ENCODE measurements at regions not wholly inside any gene's neighbourhood (a gene's known extent, or its start where the extent isn't known, plus 50 kb on each side); places are given as distances from the start of the nearest gene placed in this dataset.

DNA sequence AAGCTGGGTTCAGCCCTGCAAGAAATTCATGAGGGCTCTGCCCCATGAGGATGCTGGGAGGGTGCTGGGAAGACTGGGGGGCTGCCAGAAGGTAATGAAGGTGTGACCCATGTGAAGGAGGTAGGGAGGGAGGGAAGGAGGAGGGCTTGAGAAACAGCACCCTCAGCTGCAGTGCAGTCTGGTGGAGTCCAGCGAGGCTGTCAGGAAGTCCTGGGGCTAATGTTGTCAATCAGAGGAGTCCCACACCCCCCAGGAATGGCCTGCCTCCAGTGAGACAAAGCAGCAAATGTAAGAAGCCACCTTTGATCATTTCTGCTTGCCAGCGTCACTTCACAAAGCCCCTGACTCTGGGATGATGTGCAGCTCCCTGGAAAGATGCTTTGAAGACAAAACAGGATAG, 248.4 kb downstream of the SH3BP4 start:
- Mint-ChIP-seq H3K4me1 (no peaks in the 10 kb centered on the region), H3K36me3 (ENCODE audit: low read depth) (no peaks in the 10 kb centered on the region), H3K9me3 (no peaks in the 10 kb centered on the region), H3K4me3 (no peak overlapping the region), H3K27ac (no peak overlapping the region), H3K27me3 (no peaks in the 10 kb centered on the region)
- intact Hi-C loops (cut with micrococcal nuclease) = no loop called here
- DNase-seq = no peak

DNA sequence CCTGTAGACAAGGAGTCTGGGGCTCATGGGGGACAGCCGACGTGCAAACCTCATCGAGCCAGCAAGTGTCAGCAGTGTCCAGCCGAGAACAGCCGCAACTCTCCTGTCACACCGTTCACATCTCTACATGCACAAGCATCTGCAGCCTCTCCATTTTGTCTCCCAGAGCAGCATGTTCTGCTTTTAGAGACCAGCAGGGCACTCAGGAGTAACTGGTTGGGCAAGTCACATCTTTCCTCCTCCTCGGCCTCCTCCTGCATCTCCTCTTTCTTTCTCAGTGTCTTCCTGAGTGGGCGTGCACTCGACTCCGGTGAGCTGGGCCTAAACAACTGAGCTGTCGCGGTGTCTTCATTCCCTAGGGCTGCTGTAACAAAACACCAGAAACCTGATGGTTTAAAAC, 249.9 kb downstream of the SH3BP4 start:
- Mint-ChIP-seq H3K36me3 (ENCODE audit: low read depth) (no peaks in the 10 kb centered on the region), H3K27me3 (no peaks in the 10 kb centered on the region), H3K9me3 (no peaks in the 10 kb centered on the region), H3K27ac (no peak overlapping the region), H3K4me1 (no peaks in the 10 kb centered on the region), H3K4me3 (no peak overlapping the region)
- intact Hi-C loops (cut with micrococcal nuclease) = no loop called here
- DNase-seq = no peak

DNA sequence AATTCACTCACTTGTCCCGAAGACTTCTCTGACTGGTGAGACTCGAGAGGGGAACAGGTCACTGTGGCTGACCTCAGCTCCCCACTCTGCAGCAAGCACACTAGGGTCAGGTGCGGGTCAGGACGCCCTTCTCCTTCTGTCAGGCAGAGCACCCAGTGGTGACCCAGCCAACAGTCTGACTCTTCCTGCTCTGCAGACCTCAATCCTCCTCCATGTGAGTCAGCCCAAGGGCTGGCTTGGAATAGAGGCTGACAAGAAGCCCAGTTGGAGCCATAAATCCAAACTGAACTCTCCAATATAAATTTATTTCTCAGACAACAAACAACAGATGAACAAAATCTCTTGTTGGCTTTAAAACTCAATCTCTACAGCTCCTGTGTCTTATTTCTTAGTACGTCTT, 253.1 kb downstream of the SH3BP4 start:
- intact Hi-C loops (cut with micrococcal nuclease) = no loop called here
- no peak overlapping the region for H3K27ac Mint-ChIP-seq
- H3K27me3 Mint-ChIP-seq = no peaks in the 10 kb centered on the region
- no peak for DNase-seq
- H3K4me3 Mint-ChIP-seq = no peak overlapping the region
- H3K4me1 Mint-ChIP-seq = no peaks in the 10 kb centered on the region
- no peaks in the 10 kb centered on the region for H3K36me3 Mint-ChIP-seq (ENCODE audit: low read depth)
- no peaks in the 10 kb centered on the region for H3K9me3 Mint-ChIP-seq

DNA sequence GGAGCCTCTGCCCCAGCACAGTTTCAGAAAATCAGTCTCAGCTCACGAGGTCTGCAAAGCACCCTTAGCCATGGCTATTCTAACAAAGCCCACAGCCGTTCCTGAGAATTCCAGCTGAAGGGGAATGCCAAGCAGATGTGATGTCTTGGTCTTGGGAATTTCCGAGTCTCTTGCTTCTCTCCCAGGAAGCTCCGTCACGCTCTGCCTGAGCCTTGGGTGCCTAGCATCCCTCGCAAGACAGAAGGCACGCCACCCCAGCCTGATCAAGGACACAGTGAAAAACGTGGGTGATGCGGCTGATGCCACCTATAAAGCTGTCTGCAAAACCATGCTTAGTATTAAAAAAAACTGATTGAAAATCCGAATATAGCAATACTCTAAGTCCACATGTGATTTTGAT, 254.6 kb downstream of the SH3BP4 start:
- Mint-ChIP-seq H3K4me1 (no peaks in the 10 kb centered on the region), H3K27me3 (no peaks in the 10 kb centered on the region), H3K27ac (no peak overlapping the region), H3K9me3 (no peaks in the 10 kb centered on the region), H3K36me3 (ENCODE audit: low read depth) (no peaks in the 10 kb centered on the region), H3K4me3 (no peak overlapping the region)
- intact Hi-C loops (cut with micrococcal nuclease) = no loop called here
- DNase-seq = no peak

DNA sequence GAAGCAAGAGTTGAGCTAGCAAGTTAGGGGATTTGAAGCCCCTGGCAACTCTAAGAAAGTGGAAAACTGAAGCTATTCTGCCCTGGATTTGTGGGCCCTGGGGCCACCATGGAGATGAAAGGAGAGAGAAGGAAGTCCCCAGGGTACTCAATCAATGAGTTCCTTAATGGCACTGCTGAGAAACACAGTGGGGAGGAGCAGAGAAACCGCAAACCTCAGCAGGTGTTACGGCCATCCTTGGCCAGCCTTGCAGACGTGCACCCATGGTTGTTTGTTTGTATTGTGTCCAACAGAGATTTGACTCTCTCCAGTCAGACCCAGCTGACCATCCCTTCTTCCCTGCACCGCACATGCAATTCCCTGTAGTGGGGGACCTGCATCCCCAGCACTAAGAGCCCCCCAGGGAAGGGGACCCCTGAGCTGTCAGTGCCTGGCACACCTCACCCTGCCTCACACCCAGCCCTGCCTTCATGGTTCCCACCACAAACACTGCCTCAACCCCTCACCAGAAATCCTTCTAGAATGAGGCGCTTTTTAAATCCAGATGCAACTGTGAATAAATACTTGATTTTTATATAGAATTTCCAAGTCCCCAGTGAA, 255.3 kb downstream of the SH3BP4 start:
- Mint-ChIP-seq H3K9me3 (no peaks in the 10 kb centered on the region), H3K36me3 (ENCODE audit: low read depth) (no peaks in the 10 kb centered on the region), H3K4me3 (no peak overlapping the region), H3K4me1 (no peaks in the 10 kb centered on the region), H3K27ac (no peak overlapping the region), H3K27me3 (no peaks in the 10 kb centered on the region)
- DNase-seq = no peak
- intact Hi-C loops (cut with micrococcal nuclease) = no loop called here

DNA sequence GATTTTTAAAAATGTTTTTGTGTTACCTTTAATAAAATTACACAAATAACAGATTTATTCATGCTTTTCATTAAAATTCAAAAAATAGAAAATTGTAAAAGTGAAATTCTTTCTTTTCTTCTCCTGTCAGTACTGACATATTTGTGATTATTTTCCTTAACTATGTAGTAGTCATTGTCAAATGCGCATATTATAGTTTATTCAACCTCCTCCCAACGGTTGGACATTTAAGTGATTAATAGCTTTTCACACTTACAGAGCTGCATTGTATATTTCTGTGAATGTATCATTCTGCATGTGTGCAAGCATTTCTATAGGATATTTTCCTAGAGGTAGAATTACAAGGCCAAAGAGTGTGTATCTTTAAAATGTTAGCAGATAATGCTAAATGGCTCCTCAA, 259.2 kb downstream of the SH3BP4 start:
- Mint-ChIP-seq H3K9me3 (no peaks in the 10 kb centered on the region), H3K27me3 (peaks cover 3% of the 10 kb centered on the region), H3K27ac (no peak overlapping the region), H3K4me1 (no peaks in the 10 kb centered on the region), H3K4me3 (no peak overlapping the region), H3K36me3 (ENCODE audit: low read depth) (no peaks in the 10 kb centered on the region)
- DNase-seq = no peak
- intact Hi-C loops (cut with micrococcal nuclease) = no loop called here

DNA sequence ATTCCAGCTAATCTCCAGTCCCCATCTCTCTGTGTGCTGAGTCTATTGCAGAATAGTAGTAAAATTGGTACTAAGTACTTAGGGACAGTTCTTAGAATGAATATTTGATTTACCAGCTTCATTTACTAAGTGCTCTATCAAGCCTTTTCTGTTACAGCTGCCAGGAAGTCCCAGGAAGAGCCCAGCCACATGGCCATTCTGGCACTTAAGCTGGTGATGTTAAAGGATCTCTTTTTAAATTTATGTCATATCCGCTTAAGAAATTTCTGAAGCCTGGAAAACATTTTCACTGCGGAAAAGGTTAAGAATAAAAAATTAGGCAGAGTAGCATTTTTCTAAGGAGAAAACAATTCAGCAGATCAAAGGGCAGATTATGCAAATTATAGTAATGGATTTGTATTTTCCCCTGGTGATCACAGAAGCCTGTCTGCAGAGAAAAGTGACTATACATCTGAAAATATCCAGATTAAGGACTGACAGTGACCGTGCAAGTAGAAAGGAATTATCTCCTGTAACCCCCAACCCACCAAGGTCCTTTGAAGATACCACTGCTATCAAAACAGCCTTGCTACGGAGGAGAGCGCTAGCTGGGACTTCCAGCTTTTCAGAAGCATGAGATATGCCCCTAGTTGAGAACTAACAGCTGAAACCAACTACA, 260.8 kb downstream of the SH3BP4 start:
- DNase-seq = no peak
- H3K27ac Mint-ChIP-seq = no peak overlapping the region
- H3K9me3 Mint-ChIP-seq = no peaks in the 10 kb centered on the region
- H3K4me1 Mint-ChIP-seq = no peaks in the 10 kb centered on the region
- peaks cover 3% of the 10 kb centered on the region for H3K27me3 Mint-ChIP-seq
- no peaks in the 10 kb centered on the region for H3K36me3 Mint-ChIP-seq (ENCODE audit: low read depth)
- H3K4me3 Mint-ChIP-seq = no peak overlapping the region
- intact Hi-C loops (cut with micrococcal nuclease) = no loop called here

DNA sequence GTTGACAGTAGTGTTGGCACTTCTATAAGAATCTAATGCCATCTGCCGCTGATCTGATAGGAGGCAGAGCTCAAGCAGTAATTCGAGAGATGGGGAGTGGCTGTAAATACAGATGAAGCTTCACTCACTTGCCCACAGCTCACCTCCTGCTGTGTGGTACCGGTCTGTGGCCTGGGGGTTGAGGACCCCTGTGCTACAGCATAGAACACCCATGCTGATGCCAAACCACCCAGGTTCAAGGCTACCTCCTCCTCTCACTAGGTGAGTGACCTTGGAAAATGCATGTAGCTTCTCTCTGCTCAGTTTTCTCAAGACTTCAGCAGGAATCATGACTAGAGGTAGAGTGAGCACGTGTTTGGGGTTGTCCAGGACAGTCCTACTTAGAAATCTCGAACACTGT, 263.4 kb downstream of the SH3BP4 start:
- no peaks in the 10 kb centered on the region for H3K9me3 Mint-ChIP-seq
- intact Hi-C loops (cut with micrococcal nuclease) = no loop called here

DNA sequence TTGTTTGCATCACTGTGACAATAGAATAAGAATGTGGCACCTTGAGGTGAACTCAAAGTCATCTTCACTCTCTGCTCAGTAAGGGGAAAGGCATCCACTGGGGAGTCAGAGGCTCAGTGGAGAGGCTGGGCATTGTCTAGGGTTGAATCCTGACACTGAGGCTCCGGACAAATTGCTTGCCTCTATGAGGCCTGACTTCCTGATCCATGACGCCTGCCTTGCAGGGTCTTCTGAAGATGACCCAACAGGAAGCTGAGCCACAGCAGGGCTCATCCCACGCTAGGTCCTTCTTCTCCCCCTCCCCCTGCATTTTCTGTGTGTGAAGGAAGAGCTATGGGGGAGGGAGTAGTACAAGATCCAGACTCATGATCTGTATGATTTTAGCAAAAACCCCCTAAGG, 265.1 kb downstream of the SH3BP4 start:
- H3K27me3 Mint-ChIP-seq = peaks cover 4% of the 10 kb centered on the region
- intact Hi-C loops (cut with micrococcal nuclease) = no loop called here
- H3K36me3 Mint-ChIP-seq (ENCODE audit: low read depth) = no peaks in the 10 kb centered on the region
- no peaks in the 10 kb centered on the region for H3K4me1 Mint-ChIP-seq
- DNase-seq = no peak
- H3K4me3 Mint-ChIP-seq = no peak overlapping the region
- H3K27ac Mint-ChIP-seq = no peak overlapping the region
- no peaks in the 10 kb centered on the region for H3K9me3 Mint-ChIP-seq

More for the DNA sequence above, 263.4 kb downstream of the SH3BP4 start:
- no peak for DNase-seq
- Mint-ChIP-seq H3K27me3 (peaks cover 3% of the 10 kb centered on the region), H3K36me3 (ENCODE audit: low read depth) (no peaks in the 10 kb centered on the region), H3K4me1 (no peaks in the 10 kb centered on the region), H3K4me3 (no peak overlapping the region), H3K27ac (no peak overlapping the region)

DNA sequence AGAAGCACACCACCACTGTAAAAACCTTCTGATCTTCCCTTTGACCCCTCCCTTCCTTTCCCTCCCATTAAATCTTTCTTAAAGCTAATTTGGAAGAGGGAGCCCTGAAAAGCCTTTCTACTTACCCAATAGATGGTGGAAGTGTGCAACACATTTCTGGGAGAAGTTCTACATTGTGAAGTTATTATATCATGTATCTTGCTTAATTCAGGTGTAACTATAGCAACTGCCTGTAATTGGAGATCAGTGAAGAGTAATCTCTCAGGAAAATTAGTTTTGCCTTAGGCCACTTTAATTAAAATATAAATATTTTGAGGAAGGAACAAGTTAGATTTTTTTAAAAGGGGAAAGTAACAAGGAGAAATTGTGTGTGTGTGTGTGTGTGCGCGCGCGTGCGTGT, 266.0 kb downstream of the SH3BP4 start:
- Mint-ChIP-seq H3K36me3 (ENCODE audit: low read depth) (no peaks in the 10 kb centered on the region), H3K9me3 (no peaks in the 10 kb centered on the region), H3K4me1 (no peaks in the 10 kb centered on the region), H3K27ac (no peak overlapping the region), H3K27me3 (peaks cover 2% of the 10 kb centered on the region), H3K4me3 (no peak overlapping the region)
- intact Hi-C loops (cut with micrococcal nuclease) = no loop called here
- no peak for DNase-seq

DNA sequence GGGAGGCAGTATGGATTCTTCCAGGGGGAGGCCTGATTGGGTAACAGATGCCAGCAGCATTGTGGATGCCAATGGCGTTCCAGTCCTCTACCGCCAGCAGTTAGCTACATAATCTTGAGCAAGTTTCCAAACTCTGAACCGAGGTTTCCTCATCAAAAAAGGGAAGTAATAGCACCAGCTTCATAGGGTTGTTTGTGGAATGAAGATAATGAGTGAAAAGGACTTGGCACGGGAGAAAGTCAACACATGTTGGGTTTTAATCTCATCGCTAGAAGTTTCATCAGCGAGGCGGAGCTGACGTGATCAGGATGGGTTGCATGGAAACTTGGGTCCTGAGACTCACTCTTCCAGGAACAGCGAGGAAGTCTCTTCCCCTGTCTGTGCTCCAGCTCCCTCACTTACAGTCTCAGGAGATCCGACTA, 266.7 kb downstream of the SH3BP4 start:
- H3K4me1 Mint-ChIP-seq = no peaks in the 10 kb centered on the region
- no peak overlapping the region for H3K27ac Mint-ChIP-seq
- intact Hi-C loops (cut with micrococcal nuclease) = no loop called here
- H3K27me3 Mint-ChIP-seq = peaks cover 4% of the 10 kb centered on the region
- DNase-seq = no peak
- H3K9me3 Mint-ChIP-seq = no peaks in the 10 kb centered on the region
- H3K4me3 Mint-ChIP-seq = no peak overlapping the region
- H3K36me3 Mint-ChIP-seq (ENCODE audit: low read depth) = no peaks in the 10 kb centered on the region

DNA sequence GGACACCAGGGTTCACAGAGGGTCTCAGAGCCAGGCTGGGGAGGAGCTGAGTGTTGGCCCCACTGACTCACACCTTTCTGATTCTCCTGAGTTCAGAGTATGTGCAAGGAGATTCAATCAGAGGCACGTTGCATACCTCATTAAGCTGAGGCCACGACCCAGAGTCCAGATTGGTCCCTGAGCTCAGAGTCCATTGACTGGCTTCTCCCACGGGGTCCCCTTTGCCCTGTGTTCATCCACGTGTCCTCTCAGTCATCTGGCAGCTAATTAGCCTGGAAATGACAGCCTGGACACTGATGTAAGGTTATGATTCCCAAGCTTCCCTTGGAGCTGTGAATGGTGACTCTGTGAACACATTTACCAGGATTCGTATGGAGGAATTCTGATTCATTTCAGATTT, 267.2 kb downstream of the SH3BP4 start:
- no peaks in the 10 kb centered on the region for H3K4me1 Mint-ChIP-seq
- peaks cover 4% of the 10 kb centered on the region for H3K27me3 Mint-ChIP-seq
- no peaks in the 10 kb centered on the region for H3K36me3 Mint-ChIP-seq (ENCODE audit: low read depth)
- no peak for DNase-seq
- H3K4me3 Mint-ChIP-seq = no peak overlapping the region
- intact Hi-C loops (cut with micrococcal nuclease) = no loop called here
- no peak overlapping the region for H3K27ac Mint-ChIP-seq
- H3K9me3 Mint-ChIP-seq = no peaks in the 10 kb centered on the region

DNA sequence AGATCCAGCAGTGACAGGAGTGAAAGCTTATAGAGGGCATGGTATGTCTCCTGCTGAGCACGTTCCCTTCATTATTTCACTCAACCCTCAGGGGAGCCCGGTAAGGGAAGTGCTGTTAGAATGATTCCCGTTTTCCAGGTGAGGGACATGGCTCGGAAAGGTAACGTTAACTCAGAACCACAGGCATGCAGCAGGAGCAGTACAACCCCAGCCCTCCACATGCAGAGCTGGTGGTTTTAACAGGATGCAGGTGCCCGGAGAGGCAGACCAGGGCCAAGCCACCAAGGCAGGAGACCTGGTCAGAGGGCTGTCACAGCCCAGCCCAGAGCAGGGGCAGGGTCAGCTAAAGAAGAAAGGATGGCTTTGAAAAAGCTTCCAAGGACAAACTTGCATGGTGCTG, 268.5 kb downstream of the SH3BP4 start:
- Mint-ChIP-seq H3K27ac (no peak overlapping the region), H3K4me1 (no peaks in the 10 kb centered on the region)

DNA sequence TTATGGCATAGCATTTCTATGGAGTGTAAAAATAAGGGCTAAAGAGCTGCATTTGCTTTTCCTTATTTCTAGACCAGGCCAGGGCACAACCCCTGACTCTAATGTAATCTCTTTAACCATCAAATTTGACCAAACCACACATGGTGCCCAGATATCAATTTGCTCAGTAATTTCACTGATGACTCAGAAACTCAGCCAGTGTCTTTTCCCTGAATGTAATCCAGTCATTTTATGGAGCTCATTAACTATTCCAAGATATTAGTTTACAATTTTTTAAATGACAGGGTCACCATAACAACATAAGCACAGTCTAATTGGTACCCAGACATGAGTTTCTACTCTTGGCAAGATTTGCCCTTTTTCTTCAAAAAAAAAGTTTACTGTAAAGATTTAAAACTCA, 270.8 kb upstream of the AGAP1 start:
- Mint-ChIP-seq H3K4me3 (no peak overlapping the region), H3K4me1 (no peaks in the 10 kb centered on the region), H3K36me3 (ENCODE audit: low read depth) (no peaks in the 10 kb centered on the region), H3K9me3 (no peaks in the 10 kb centered on the region), H3K27ac (no peak overlapping the region), H3K27me3 (peaks cover 7% of the 10 kb centered on the region)
- intact Hi-C loops (cut with micrococcal nuclease) = no loop called here
- DNase-seq = no peak

More for the DNA sequence above, 268.5 kb downstream of the SH3BP4 start:
- DNase-seq = no peak
- Mint-ChIP-seq H3K9me3 (no peaks in the 10 kb centered on the region), H3K4me3 (no peak overlapping the region), H3K27me3 (peaks cover 4% of the 10 kb centered on the region), H3K36me3 (ENCODE audit: low read depth) (no peaks in the 10 kb centered on the region)
- intact Hi-C loops (cut with micrococcal nuclease) = no loop called here

DNA sequence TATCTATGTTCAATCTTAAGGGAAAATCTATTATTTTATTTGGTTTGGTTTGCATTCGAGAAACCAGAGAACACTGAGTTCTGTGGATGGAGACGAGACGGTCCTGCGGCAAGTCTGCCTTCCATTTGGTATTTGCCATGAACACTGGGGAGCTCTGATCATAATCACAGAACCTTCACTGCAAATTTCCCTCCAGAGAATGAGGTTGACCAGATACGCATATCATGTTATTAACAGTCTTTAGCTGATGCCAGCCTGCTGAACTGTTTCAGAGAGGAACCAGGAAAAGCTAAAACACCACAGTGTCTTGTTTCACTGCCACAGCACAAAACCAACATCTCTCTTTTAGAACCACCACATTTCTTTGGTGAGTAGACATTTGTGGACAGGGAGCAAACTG, 269.4 kb upstream of the AGAP1 start:
- H3K4me3 Mint-ChIP-seq = no peak overlapping the region
- no peaks in the 10 kb centered on the region for H3K9me3 Mint-ChIP-seq
- H3K4me1 Mint-ChIP-seq = no peaks in the 10 kb centered on the region

More for the DNA sequence above, 269.4 kb upstream of the AGAP1 start:
- no peak for DNase-seq
- H3K36me3 Mint-ChIP-seq (ENCODE audit: low read depth) = no peaks in the 10 kb centered on the region
- intact Hi-C loops (cut with micrococcal nuclease) = no loop called here
- H3K27me3 Mint-ChIP-seq = peaks cover 7% of the 10 kb centered on the region
- no peak overlapping the region for H3K27ac Mint-ChIP-seq

All from activated CD4-positive, alpha-beta T cell treated with anti-CD3 and anti-CD28 coated beads, Interleukin-2, amount 10 ng/mL, durations not matched to agents 24 days and 14 days (primary cell).